Type B pancreatic cell (in vitro differentiated cells): ENCODE measurements at regions not wholly inside any gene's neighbourhood (a gene's known extent, or its start where the extent isn't known, plus 50 kb on each side); places are given as distances from the start of the nearest gene placed in this dataset.

Experiments used
- DNase-seq: peaks from one replicate; pipeline ENCODE4 v3.0.0; 2021; ENCODE audit warnings: mixed read lengths; ENCODE audit not compliant: unreplicated experiment; ENCODE audit errors: extremely low spot score
- H3K27ac Mint-ChIP-seq: 2 replicates; pipeline ENCODE4 v1.8.0; 2021; ENCODE audit warnings: mild to moderate bottlenecking, mixed read lengths
- H3K27me3 Mint-ChIP-seq: 2 replicates; pipeline ENCODE4 v1.8.0; 2021; ENCODE audit warnings: mixed read lengths
- H3K36me3 Mint-ChIP-seq: 2 replicates; pipeline ENCODE4 v1.8.0; 2021; ENCODE audit warnings: mixed read lengths
- H3K4me1 Mint-ChIP-seq: one replicate; pipeline ENCODE4 v1.8.0; 2021; ENCODE audit warnings: mixed read lengths; ENCODE audit not compliant: unreplicated experiment
- H3K4me3 Mint-ChIP-seq: 2 replicates; pipeline ENCODE4 v1.8.0; 2021; ENCODE audit warnings: mild to moderate bottlenecking, mixed read lengths
- H3K9me3 Mint-ChIP-seq: 2 replicates; pipeline ENCODE4 v1.8.0; 2021; ENCODE audit warnings: mixed read lengths
- CTCF ChIP-seq: fragments of 200-600 bp; sonication (generic); conservative IDR thresholded peaks from 2 replicates; pipeline ENCODE4 v1.5.0; 2021; ENCODE audit warnings: antibody characterized with exemption, mild to moderate bottlenecking

- no peak for DNase-seq
- Mint-ChIP-seq H3K36me3 (no peaks in the 10 kb centered on the region), H3K4me3 (no peak overlapping the region), H3K27ac (no peak overlapping the region), H3K9me3 (no peaks in the 10 kb centered on the region), H3K4me1 (no peaks in the 10 kb centered on the region), H3K27me3 (no peaks in the 10 kb centered on the region)
- TF ChIP-seq CTCF, result no peak
Measured at GRCh38 chr7:53641091-53641490, 605.7 kb downstream of the POM121L12 start.

GRCh38 chr7:53642361-53642760 lies 606.9 kb downstream of the POM121L12 start:
- Mint-ChIP-seq H3K27ac (no peak overlapping the region), H3K36me3 (no peaks in the 10 kb centered on the region), H3K4me1 (no peaks in the 10 kb centered on the region), H3K9me3 (no peaks in the 10 kb centered on the region), H3K27me3 (no peaks in the 10 kb centered on the region), H3K4me3 (no peak overlapping the region)
- no peak for TF ChIP-seq CTCF
- no peak for DNase-seq

GRCh38 chr7:53642866-53643265 lies 607.4 kb downstream of the POM121L12 start:
- TF ChIP-seq CTCF, result no peak
- Mint-ChIP-seq H3K27ac (no peak overlapping the region), H3K4me3 (no peak overlapping the region), H3K27me3 (no peaks in the 10 kb centered on the region), H3K4me1 (no peaks in the 10 kb centered on the region), H3K36me3 (no peaks in the 10 kb centered on the region), H3K9me3 (no peaks in the 10 kb centered on the region)
- DNase-seq, result no peak

- no peak overlapping the region for H3K27ac Mint-ChIP-seq
- H3K9me3 Mint-ChIP-seq, result no peaks in the 10 kb centered on the region
- H3K27me3 Mint-ChIP-seq, result no peaks in the 10 kb centered on the region
- H3K4me3 Mint-ChIP-seq, result no peak overlapping the region
- no peak for DNase-seq
- H3K36me3 Mint-ChIP-seq, result no peaks in the 10 kb centered on the region
- peaks cover 3% of the 10 kb centered on the region for H3K4me1 Mint-ChIP-seq
- no peak for TF ChIP-seq CTCF
Measured at GRCh38 chr7:53656881-53657280, 621.4 kb downstream of the POM121L12 start.

GRCh38 chr7:53657586-53657985 lies 622.2 kb downstream of the POM121L12 start:
- H3K27ac Mint-ChIP-seq, result no peak overlapping the region
- H3K4me1 Mint-ChIP-seq, result peaks cover 3% of the 10 kb centered on the region
- TF ChIP-seq CTCF, result no peak
- no peaks in the 10 kb centered on the region for H3K36me3 Mint-ChIP-seq
- H3K4me3 Mint-ChIP-seq, result no peak overlapping the region
- H3K27me3 Mint-ChIP-seq, result no peaks in the 10 kb centered on the region
- H3K9me3 Mint-ChIP-seq, result no peaks in the 10 kb centered on the region
- no peak for DNase-seq

GRCh38 chr7:53658951-53659350 lies 623.5 kb downstream of the POM121L12 start:
- Mint-ChIP-seq H3K4me3 (no peak overlapping the region), H3K36me3 (no peaks in the 10 kb centered on the region)

More at GRCh38 chr7:53658951-53659350, 623.5 kb downstream of the POM121L12 start:
- no peaks in the 10 kb centered on the region for H3K27me3 Mint-ChIP-seq
- H3K27ac Mint-ChIP-seq, result no peak overlapping the region
- no peak for TF ChIP-seq CTCF
- H3K4me1 Mint-ChIP-seq, result peaks cover 3% of the 10 kb centered on the region
- no peaks in the 10 kb centered on the region for H3K9me3 Mint-ChIP-seq
- DNase-seq, result no peak
